GM18861 (cell line): ENCODE measurements at regions not wholly inside any gene's neighbourhood (a gene's known extent, or its start where the extent isn't known, plus 50 kb on each side); places are given as distances from the start of the nearest gene placed in this dataset.

Source experiments
- ATAC-seq: cut with Tn5 transposase; IDR thresholded peaks from one replicate; pipeline ENCODE4 v1.9.1; 2021; ENCODE audit not compliant: unreplicated experiment

DNA sequence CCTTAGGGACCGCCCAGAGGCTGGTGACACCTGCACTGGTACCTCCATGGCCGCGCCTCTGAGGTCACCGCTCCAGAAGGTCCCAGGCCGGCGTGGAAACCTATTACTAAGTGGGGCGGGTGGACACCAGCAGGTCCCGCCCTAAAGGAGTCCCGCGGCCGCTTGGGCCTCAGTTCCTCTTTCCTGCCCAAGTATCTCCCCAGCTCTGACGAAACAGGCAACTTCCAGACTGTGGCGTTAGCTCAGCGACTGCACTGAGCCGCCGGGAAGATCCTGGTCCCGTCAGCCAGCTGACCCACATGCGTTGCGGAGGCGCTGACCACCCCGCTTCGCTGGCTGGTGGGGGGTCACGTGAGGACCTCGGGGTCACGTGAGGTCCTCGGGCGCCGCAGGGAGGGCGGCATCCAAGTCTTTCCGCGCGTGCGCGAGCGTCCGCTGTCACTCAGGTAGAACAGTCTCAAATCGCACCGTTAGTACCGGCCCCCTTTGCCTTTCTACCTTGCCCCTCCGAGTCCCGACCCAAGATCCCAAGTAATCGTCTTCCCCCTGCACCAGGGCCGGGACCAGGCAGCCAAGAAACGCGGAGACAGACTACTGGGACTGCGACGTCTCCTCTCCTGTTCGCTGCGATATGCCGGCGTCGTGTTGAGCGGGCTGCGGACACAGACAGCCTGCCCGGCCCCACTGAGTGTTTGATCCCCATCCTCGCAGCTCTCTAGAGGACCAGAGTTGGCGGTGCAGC, 53.7 kb upstream of the KDM4C start:
- ATAC-seq, result peak; percentile 81

DNA sequence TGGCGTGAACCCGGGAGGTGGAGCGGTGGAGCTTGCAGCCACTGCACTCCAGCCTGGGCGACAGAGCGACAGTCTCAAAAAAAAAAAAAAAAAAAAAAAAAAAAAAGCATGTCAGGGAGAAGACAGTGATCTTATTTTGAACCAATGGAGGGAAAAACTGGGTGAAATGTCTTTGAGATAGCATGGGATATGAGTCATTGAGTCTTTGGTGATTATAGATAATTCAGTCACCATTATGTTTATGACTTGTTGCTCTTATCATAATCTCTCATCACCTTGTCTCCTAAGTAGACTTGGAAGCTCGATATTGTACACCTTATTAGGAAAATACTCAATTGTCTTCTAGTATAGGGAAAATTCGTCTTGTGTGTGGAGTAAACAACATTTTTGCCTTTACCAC, 55.1 kb upstream of the KDM4C start:
- no peak for ATAC-seq

DNA sequence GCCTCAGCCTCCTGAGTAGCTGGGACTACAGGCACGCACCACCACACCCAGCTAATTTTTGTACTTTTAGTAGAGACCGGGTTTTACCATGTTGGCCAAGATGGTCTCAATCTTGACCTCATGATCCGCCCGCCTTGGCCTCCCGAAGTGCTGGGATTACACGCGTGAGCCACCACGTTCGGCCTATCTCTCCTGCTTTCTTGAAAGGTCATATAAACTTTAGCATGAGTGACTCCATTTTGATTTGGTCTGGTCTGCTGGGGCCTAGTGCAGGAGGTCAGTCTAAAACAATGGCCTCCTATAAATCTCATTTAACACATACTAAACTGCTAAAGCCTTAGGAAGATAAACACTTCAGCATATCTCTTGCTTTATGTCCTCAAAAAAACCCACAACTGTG, 50.6 kb upstream of the GLDC start:
- no peak for ATAC-seq

DNA sequence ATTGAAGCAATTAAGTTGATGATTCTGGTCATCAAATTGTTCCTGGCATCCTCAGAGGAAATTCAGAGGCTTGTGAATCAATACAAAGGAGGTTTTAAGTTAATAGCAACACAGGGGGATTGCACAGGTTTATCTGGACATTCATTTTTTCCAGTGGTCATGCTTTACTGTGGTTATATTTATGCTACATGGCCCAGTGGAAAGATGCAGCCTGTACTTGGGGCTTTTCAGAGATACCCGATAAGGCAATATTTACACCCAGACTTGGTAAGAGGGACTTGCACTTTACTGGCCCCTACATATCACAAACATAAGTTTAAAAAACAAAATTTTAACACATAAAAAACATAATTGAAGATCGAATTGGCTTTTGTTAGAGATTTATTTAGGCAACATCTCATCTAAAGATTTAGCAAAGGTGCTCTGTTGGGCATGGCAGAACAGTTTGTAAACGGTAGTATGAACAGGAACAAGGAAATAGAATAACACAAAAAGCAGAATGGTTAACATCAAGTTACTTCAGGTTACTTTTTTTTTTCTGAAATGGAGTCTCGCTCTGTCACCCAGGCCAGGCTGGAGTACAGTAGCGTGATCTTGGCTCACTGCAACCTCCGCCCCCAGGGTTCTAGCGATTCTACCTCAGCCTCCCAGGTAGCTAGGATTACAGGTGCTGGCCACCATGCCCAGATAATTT, 49.7 kb upstream of the GLDC start:
- no peak for ATAC-seq
